Chondrocyte (in vitro differentiated cells): ENCODE measurements at regions not wholly inside any gene's neighbourhood (a gene's known extent, or its start where the extent isn't known, plus 50 kb on each side); places are given as distances from the start of the nearest gene placed in this dataset.

Source experiments
- DNase-seq: peaks from one replicate; pipeline ENCODE4 v3.0.0; 2021; ENCODE audit warnings: mixed read lengths, low spot score
- H3K27ac Mint-ChIP-seq: one replicate; pipeline ENCODE4 v1.8.0; 2021; ENCODE audit warnings: mild to moderate bottlenecking, moderate library complexity, mixed read lengths; ENCODE audit not compliant: unreplicated experiment
- H3K27me3 Mint-ChIP-seq: 2 replicates; pipeline ENCODE4 v1.8.0; 2021; ENCODE audit warnings: low read depth, mixed read lengths
- H3K36me3 Mint-ChIP-seq: 2 replicates; pipeline ENCODE4 v1.8.0; 2021; ENCODE audit warnings: low read depth, mixed read lengths
- H3K4me1 Mint-ChIP-seq: 2 replicates; pipeline ENCODE4 v1.8.0; 2021; ENCODE audit warnings: low read depth, mild to moderate bottlenecking, mixed read lengths
- H3K4me3 Mint-ChIP-seq: one replicate; pipeline ENCODE4 v1.8.0; 2021; ENCODE audit warnings: mild to moderate bottlenecking, moderate library complexity, mixed read lengths; ENCODE audit not compliant: unreplicated experiment
- H3K9me3 Mint-ChIP-seq: 2 replicates; pipeline ENCODE4 v1.8.0; 2021; ENCODE audit warnings: low read depth, mixed read lengths
- TF ChIP-seq, protein P1 (sequence below): fragments of 200-600 bp; sonication (generic); IDR thresholded peaks from 2 replicates; pipeline ENCODE4 v1.5.0; 2021; ENCODE audit warnings: antibody characterized with exemption, mild to moderate bottlenecking, moderate library complexity

DNA sequence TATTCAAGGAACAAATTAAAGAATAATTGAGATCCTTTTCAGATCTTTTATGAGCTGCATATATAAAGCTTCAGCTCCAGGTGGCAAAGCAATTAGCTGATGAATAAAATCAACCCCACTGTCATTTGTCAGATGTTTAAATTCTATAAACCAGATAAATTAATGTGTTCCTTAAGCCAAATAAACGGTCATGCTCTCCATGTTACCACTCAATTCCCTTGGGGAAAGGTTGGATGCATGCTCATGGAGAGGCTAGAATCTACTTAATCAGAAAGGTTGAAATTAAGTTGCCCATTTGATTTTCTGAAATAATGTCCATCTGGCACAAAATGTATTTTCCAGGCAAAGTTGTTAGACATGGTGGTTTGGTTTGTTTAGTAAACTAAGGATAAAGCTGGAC lies 282.5 kb upstream of the SPRED2 start:
- no peak for DNase-seq
- peaks cover 26% of the 10 kb centered on the region for H3K27me3 Mint-ChIP-seq
- no peaks in the 10 kb centered on the region for H3K36me3 Mint-ChIP-seq
- no peak overlapping the region for H3K4me3 Mint-ChIP-seq
- no peaks in the 10 kb centered on the region for H3K4me1 Mint-ChIP-seq
- TF ChIP-seq, protein P1, sequence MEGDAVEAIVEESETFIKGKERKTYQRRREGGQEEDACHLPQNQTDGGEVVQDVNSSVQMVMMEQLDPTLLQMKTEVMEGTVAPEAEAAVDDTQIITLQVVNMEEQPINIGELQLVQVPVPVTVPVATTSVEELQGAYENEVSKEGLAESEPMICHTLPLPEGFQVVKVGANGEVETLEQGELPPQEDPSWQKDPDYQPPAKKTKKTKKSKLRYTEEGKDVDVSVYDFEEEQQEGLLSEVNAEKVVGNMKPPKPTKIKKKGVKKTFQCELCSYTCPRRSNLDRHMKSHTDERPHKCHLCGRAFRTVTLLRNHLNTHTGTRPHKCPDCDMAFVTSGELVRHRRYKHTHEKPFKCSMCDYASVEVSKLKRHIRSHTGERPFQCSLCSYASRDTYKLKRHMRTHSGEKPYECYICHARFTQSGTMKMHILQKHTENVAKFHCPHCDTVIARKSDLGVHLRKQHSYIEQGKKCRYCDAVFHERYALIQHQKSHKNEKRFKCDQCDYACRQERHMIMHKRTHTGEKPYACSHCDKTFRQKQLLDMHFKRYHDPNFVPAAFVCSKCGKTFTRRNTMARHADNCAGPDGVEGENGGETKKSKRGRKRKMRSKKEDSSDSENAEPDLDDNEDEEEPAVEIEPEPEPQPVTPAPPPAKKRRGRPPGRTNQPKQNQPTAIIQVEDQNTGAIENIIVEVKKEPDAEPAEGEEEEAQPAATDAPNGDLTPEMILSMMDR: no peak
- H3K27ac Mint-ChIP-seq: no peak overlapping the region
- H3K9me3 Mint-ChIP-seq: no peaks in the 10 kb centered on the region

DNA sequence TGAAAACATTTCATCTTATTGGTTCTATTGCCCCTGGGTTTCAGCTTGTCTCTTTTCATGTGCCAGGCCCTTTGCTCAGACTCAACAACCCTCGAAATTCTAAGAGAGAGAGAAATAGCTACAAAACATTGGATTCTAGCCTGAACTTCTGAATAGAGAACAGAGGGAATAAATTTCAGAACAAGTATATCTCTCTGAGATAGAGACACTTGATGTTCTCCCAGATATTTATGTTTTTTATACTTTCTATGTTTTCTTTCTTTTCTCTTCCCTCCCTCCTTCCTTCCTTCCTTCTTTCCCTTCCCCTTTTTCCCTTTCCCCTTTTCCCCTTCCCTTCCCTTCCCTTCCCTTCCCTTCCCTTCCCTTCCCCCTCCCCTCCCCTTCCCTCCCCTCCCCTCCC lies 279.5 kb upstream of the SPRED2 start:
- H3K36me3 Mint-ChIP-seq: no peaks in the 10 kb centered on the region
- peaks cover 17% of the 10 kb centered on the region for H3K4me1 Mint-ChIP-seq
- no peak overlapping the region for H3K4me3 Mint-ChIP-seq
- H3K27ac Mint-ChIP-seq: no peak overlapping the region
- peaks cover 21% of the 10 kb centered on the region for H3K27me3 Mint-ChIP-seq
- no peak for DNase-seq
- peaks cover 3% of the 10 kb centered on the region for H3K9me3 Mint-ChIP-seq
- TF ChIP-seq, protein P1: no peak

DNA sequence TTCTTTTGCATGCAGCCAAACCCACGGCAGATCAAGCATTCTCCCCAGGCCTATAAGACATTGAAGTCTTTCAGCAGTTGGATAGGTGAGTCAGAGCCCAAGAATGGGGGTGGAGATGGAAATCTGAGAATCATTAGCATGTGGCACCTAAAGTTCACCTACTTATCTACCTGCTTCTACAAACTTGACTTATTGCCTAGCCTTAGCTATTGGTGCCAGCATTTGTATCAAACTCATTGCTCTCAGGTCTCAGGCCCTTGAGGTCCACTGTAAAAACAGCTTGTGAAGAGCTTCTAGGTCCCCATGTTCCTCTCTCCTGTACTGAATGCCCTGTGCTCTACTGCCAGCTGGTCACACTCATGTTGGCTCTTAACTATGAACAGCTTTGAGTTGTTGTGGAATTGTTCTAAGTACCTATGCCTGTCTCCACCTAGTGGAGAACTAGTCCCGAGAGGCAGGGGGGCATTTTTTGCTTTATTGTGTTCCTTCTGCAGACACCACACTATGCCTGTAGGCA lies 278.4 kb upstream of the SPRED2 start:
- Mint-ChIP-seq H3K27ac (no peak overlapping the region), H3K4me3 (no peak overlapping the region), H3K36me3 (no peaks in the 10 kb centered on the region), H3K27me3 (peaks cover 15% of the 10 kb centered on the region), H3K9me3 (peaks cover 7% of the 10 kb centered on the region), H3K4me1 (peaks cover 17% of the 10 kb centered on the region)
- no peak for DNase-seq
- TF ChIP-seq, protein P1: peak; percentile 39

DNA sequence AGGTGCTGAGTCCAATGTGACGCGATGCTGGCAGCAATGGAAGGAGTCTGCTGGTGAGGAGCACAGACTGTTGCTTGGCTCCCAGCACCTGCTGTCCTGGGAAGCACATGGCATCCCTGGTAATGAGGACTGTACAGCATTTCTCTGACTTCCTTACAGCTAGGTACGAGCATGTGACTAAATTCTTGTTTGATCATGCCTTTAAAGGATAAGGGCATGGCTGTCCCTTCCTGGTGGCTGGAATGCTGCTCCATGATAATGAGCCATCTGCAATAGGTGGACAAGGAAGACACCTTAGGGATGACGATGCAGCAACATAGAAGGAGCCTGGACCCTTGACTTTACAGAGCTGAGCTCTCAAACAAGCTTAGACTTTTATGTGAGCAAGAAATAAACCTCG lies 278.0 kb upstream of the SPRED2 start:
- Mint-ChIP-seq H3K9me3 (peaks cover 7% of the 10 kb centered on the region), H3K36me3 (no peaks in the 10 kb centered on the region), H3K4me1 (peaks cover 17% of the 10 kb centered on the region), H3K4me3 (no peak overlapping the region), H3K27me3 (peaks cover 11% of the 10 kb centered on the region), H3K27ac (no peak overlapping the region)
- TF ChIP-seq, protein P1: no peak
- DNase-seq: no peak

DNA sequence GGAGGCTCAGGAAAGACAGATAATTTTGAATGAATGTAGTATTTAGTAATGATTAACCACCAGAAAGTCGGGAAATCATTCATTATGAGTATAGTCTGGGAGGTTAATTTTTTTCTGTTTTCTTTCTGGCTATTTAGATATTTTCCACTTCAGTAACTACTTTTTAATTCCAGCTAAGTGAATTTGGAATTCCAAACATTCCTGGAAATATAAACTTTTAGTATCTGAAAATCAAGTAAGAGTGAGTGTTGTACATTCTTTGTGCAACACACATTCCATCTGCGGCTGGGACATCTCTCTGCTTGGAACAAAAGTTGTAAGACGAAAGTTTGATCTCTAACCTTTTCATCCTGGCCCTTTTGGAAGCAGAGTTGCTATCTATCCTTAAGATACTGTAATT lies 275.7 kb upstream of the SPRED2 start:
- Mint-ChIP-seq H3K27ac (peak overlapping the region; percentile 22), H3K9me3 (peaks cover 7% of the 10 kb centered on the region), H3K36me3 (no peaks in the 10 kb centered on the region), H3K4me3 (no peak overlapping the region), H3K4me1 (peaks cover 17% of the 10 kb centered on the region), H3K27me3 (peaks cover 8% of the 10 kb centered on the region)
- DNase-seq: no peak
- TF ChIP-seq, protein P1: no peak
